ENCODE measurements at regions not wholly inside any gene's neighbourhood (a gene's known extent, or its start where the extent isn't known, plus 50 kb on each side); places are given as distances from the start of the nearest gene placed in this dataset.

GRCh38 chr2:196266855-196267254, 95.5 kb upstream of the STK17B start:
- no peak for TF ChIP-seq EGR1 (IDR thresholded peaks at IDR 0.05)
- TF ChIP-seq MAX (IDR thresholded peaks at IDR 0.05) = no peak

- no peak for TF ChIP-seq REST (IDR thresholded peaks at IDR 0.05; ENCODE audit: low read depth)
- TF ChIP-seq FOXM1 (IDR thresholded peaks at IDR 0.05; ENCODE audit: borderline replicate concordance, low read depth) = no peak
- TF ChIP-seq EGR1 (IDR thresholded peaks at IDR 0.05) = no peak
- TF ChIP-seq TCF12 (IDR thresholded peaks at IDR 0.05; ENCODE audit: low read depth) = no peak
These were observed 96.6 kb upstream of the STK17B start for GRCh38 chr2:196268025-196268424.

- TF ChIP-seq FOXM1 (IDR thresholded peaks at IDR 0.05; ENCODE audit: borderline replicate concordance, low read depth) = no peak
These were observed 97.4 kb upstream of the STK17B start for GRCh38 chr2:196268538-196269338.

- TF ChIP-seq YY1 (IDR thresholded peaks at IDR 0.05; ENCODE audit: low read depth) (no peak), FOXM1 (IDR thresholded peaks at IDR 0.05; ENCODE audit: borderline replicate concordance, low read depth) (no peak), ZBTB7A (IDR thresholded peaks at IDR 0.05; ENCODE audit: low read depth) (no peak), TAF1 (IDR thresholded peaks at IDR 0.05; ENCODE audit: low read depth) (no peak), CEBPB (IDR thresholded peaks at IDR 0.05) (no peak)
These were observed 100.4 kb upstream of the STK17B start for GRCh38 chr2:196271795-196272194.

- TF ChIP-seq NFIC (IDR thresholded peaks at IDR 0.05) = peak; percentile 28; the same call in 1 of the 2 replicates
- TF ChIP-seq CEBPB (IDR thresholded peaks at IDR 0.05) = no peak
These were observed 103.0 kb upstream of the STK17B start for GRCh38 chr2:196274387-196274809.

GRCh38 chr2:196275646-196276352, 104.4 kb upstream of the STK17B start:
- TF ChIP-seq CREB1 (IDR thresholded peaks at IDR 0.05; ENCODE audit: low read depth) (no peak), FOXM1 (IDR thresholded peaks at IDR 0.05; ENCODE audit: borderline replicate concordance, low read depth) (no peak), TCF12 (IDR thresholded peaks at IDR 0.05; ENCODE audit: low read depth) (no peak), CEBPB (IDR thresholded peaks at IDR 0.05) (no peak), TAF1 (IDR thresholded peaks at IDR 0.05; ENCODE audit: low read depth) (no peak), EP300 (IDR thresholded peaks at IDR 0.05; ENCODE audit: borderline replicate concordance) (no peak), USF1 (IDR thresholded peaks at IDR 0.05) (no peak), EGR1 (IDR thresholded peaks at IDR 0.05) (no peak), RAD21 (IDR thresholded peaks at IDR 0.05; ENCODE audit: low read depth) (no peak), REST (IDR thresholded peaks at IDR 0.05; ENCODE audit: low read depth) (no peak), NFIC (IDR thresholded peaks at IDR 0.05) (no peak), MAX (IDR thresholded peaks at IDR 0.05) (no peak), YY1 (IDR thresholded peaks at IDR 0.05; ENCODE audit: low read depth) (no peak)

GRCh38 chr2:196276421-196276820, 105.0 kb upstream of the STK17B start:
- TF ChIP-seq ZBTB7A (IDR thresholded peaks at IDR 0.05; ENCODE audit: low read depth) = no peak

- TF ChIP-seq RAD21 (IDR thresholded peaks at IDR 0.05; ENCODE audit: low read depth) = peak; percentile 62
- TF ChIP-seq USF1 (IDR thresholded peaks at IDR 0.05) = no peak
These were observed 105.6 kb upstream of the STK17B start for GRCh38 chr2:196277002-196277401.
